ENCODE measurements at regions not wholly inside any gene's neighbourhood (a gene's known extent, or its start where the extent isn't known, plus 50 kb on each side); places are given as distances from the start of the nearest gene placed in this dataset.

DNA sequence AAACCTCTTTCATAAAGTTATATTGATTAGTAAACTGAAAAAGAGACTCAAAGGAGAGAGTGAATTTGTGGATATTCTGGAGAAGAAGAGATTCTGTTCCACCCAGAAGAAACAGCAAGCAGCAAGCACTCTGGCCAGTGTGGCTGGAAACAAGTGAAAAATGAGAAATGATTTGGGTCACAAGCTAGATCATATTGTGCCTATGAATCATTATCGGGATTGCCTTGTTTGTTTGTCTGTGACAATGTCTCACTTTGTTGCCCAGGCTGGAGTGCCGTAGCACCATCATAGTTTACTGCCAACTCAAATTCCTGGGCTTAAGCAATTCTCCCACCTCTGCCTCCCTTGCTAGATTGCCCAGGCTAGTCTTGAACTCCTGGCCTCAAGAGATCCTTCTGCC lies 106.5 kb upstream of the LOC128125822 start:
- TF ChIP-seq POLR2A (IDR thresholded peaks at IDR 0.05) = no peak
- TF ChIP-seq, protein P1, sequence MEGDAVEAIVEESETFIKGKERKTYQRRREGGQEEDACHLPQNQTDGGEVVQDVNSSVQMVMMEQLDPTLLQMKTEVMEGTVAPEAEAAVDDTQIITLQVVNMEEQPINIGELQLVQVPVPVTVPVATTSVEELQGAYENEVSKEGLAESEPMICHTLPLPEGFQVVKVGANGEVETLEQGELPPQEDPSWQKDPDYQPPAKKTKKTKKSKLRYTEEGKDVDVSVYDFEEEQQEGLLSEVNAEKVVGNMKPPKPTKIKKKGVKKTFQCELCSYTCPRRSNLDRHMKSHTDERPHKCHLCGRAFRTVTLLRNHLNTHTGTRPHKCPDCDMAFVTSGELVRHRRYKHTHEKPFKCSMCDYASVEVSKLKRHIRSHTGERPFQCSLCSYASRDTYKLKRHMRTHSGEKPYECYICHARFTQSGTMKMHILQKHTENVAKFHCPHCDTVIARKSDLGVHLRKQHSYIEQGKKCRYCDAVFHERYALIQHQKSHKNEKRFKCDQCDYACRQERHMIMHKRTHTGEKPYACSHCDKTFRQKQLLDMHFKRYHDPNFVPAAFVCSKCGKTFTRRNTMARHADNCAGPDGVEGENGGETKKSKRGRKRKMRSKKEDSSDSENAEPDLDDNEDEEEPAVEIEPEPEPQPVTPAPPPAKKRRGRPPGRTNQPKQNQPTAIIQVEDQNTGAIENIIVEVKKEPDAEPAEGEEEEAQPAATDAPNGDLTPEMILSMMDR (IDR thresholded peaks at IDR 0.05) = no peak
